CD4-positive, alpha-beta T cell treated with Interleukin-2 at 100 ng/mL for 4 hours (primary cell): ENCODE measurements at regions not wholly inside any gene's neighbourhood (a gene's known extent, or its start where the extent isn't known, plus 50 kb on each side); places are given as distances from the start of the nearest gene placed in this dataset.
A peak's percentile ranks its signal among the peaks of the same experiment; 100 is the strongest.

ENCODE experiments used
- DNase-seq: peaks from one replicate; pipeline ENCODE4 v3.0.0-alpha.2; 2020; ENCODE audit warnings: low spot score

- DNase-seq: no peak
Observed at GRCh38 chr15:46251903-46252302, 617.1 kb downstream of the SQOR start.

GRCh38 chr15:46258056-46258455, 623.2 kb downstream of the SQOR start:
- DNase-seq: no peak

- DNase-seq: no peak
Observed at GRCh38 chr15:46260937-46261336, 626.1 kb downstream of the SQOR start.

- DNase-seq: no peak
Observed at GRCh38 chr15:46265664-46266347, 631.0 kb downstream of the SQOR start.

- DNase-seq: no peak
Observed at GRCh38 chr15:46266661-46267060, 631.8 kb downstream of the SQOR start.

- DNase-seq: no peak
Observed at GRCh38 chr15:46270481-46271147, 635.8 kb downstream of the SQOR start.

- DNase-seq: no peak
Observed at GRCh38 chr15:46275701-46276100, 640.9 kb downstream of the SQOR start.

GRCh38 chr15:46277451-46277850, 642.6 kb downstream of the SQOR start:
- DNase-seq: no peak

- DNase-seq: no peak
Observed at GRCh38 chr15:46278062-46278461, 643.2 kb downstream of the SQOR start.

- DNase-seq: no peak
Observed at GRCh38 chr15:46278486-46279090, 643.8 kb downstream of the SQOR start.

GRCh38 chr15:46280762-46281542, 646.1 kb downstream of the SQOR start:
- no peak for DNase-seq

- no peak for DNase-seq
Observed at GRCh38 chr15:46293550-46293949, 658.7 kb downstream of the SQOR start.

GRCh38 chr15:46296002-46296401, 661.2 kb downstream of the SQOR start:
- no peak for DNase-seq

GRCh38 chr15:46296797-46297196, 662.0 kb downstream of the SQOR start:
- no peak for DNase-seq

- DNase-seq: no peak
Observed at GRCh38 chr15:46297766-46298165, 662.9 kb downstream of the SQOR start.

- no peak for DNase-seq
Observed at GRCh38 chr15:46300716-46301115, 665.9 kb downstream of the SQOR start.

GRCh38 chr15:46301291-46301690, 666.5 kb downstream of the SQOR start:
- no peak for DNase-seq

GRCh38 chr15:46301826-46302225, 667.0 kb downstream of the SQOR start:
- no peak for DNase-seq

GRCh38 chr15:46304321-46304720, 669.5 kb downstream of the SQOR start:
- DNase-seq: no peak

- DNase-seq: no peak
Observed at GRCh38 chr15:46307746-46308145, 672.9 kb downstream of the SQOR start.

GRCh38 chr15:46309914-46310313, 675.1 kb downstream of the SQOR start:
- no peak for DNase-seq

GRCh38 chr15:46312133-46312740, 677.4 kb downstream of the SQOR start:
- DNase-seq: peak; percentile 46
